SW 1271 (cell line): ENCODE measurements at regions not wholly inside any gene's neighbourhood (a gene's known extent, or its start where the extent isn't known, plus 50 kb on each side); places are given as distances from the start of the nearest gene placed in this dataset.

Source experiments
- DNase-seq, 2 experiments: peaks; one replicate each; lab custom pipeline; 2025; lab: John Stamatoyannopoulos, UW

- no peak for DNase-seq
Observed at GRCh38 chr3:153029350-153029749, 132.7 kb upstream of the RAP2B start.

DNA sequence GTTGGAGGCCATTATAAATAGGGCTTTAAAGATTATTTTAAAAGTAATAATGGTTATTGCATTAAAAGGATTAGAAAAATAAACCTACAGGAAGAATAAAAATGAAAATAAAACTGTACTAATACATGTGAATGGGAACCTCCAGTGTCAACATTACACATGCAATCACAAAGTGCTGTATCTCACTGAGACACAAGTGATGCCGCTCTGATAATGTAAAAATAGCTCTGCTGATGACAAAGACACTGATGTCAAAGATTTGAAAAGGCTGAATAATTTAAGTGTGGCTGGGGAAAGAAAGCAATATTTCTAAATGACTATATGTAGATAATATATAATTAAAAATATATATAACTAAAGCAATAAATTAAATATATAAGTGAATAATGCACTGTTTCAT is 129.1 kb upstream of the RAP2B start:
- no peak for DNase-seq

DNA sequence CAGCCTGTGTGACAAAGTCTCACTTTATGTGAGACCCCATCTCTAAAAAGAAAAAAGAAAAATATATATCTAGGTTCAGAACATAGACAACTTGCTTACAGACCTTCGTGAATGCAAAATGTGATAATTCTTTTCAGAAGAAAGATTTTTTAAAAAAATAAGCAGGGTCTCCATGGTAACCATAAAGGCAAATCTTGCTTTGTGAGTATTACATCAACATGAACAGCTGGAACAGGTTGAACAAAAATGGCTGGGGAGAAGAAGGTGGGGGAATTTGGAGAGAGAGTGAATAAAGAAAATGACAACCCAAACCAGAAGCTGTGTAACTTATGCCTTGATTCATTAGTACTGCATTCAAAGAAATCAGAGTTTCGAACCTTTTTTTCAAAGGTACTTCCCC is 125.2 kb upstream of the RAP2B start:
- DNase-seq = no peak

DNA sequence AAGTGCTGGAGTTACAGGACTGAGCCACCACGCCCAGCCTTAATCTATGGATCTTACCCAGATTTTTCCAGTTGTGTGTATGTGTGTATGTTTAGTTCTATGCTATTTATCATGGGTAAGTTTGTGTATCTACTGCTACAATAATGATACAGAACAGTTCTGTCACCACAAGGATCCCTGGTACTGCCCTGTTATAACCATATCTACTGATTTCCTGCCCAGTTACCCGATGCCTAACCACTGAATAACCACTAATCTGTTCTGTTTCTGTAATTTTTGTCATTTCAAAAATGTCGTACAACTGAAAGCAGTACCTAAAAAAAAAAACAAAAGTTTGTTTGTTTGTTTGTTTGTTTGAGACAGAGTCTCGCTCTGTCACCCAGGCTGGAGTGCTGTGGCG is 123.7 kb upstream of the RAP2B start:
- DNase-seq = no peak

DNA sequence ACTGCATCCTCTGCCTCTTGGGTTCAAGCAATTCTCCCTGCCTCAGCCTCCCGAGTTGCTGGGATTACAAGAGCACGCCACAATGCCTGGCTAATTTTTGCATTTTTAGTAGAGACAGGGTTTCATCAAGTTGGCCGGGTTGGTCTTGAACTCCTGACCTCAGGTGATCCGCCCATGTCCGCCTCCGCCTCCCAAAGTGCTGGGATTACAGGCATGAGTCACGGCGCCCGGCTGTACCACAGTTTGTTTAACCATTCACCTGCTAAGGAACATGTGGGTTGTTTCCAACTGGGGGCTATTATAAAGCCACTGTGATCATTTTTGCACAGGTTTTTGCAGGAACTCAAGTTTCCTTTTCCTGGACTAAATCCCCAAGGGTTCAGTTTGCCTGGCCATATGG is 123.2 kb upstream of the RAP2B start:
- DNase-seq = no peak

GRCh38 chr3:153041181-153041580 is 120.8 kb upstream of the RAP2B start:
- no peak for DNase-seq

- DNase-seq = no peak
Observed at GRCh38 chr3:153042088-153042487, 119.9 kb upstream of the RAP2B start.

- no peak for DNase-seq
Observed at GRCh38 chr3:153043729-153044328, 118.2 kb upstream of the RAP2B start.

- no peak for DNase-seq
Observed at GRCh38 chr3:153045150-153045549, 116.9 kb upstream of the RAP2B start.

- DNase-seq = peak in 1 of 2 experiments; percentile 40
Observed at GRCh38 chr3:153050978-153051377, 111.0 kb upstream of the RAP2B start.

DNA sequence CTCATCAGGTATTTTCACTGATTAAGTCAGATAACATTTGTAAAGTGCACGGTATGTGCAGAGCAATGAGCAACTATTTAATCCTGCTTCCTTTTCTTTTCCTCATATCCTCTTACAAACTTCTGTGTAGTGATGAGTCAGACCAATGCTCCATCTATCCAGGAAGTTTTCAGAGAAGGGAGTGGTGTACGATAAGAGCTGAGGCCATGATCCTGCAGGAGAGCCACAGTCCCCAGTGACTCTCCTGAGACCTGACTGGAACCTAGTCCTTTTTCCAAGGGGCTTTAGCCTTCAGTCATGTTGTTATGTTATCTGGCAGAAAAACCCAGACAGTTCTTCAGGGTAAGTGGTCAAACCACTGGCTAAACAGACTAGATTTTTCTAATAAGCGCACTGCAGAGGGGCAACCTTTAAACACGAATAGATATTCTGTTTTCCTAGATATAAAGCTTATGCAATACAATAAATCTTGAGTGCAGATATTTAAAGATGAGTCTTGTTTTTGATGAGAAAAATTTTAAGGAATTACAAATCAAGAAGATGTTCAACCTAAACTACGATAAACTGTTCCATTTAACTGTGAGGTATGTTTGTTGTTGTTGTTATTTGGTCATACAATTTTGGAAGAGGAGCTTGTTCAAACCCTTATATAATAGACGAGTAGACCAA is 110.5 kb upstream of the RAP2B start:
- DNase-seq = peak; percentile 64 to 84

GRCh38 chr3:153052096-153052460 is 109.9 kb upstream of the RAP2B start:
- DNase-seq = peak in 1 of 2 experiments; percentile 76

- DNase-seq = no peak
Observed at GRCh38 chr3:153055217-153055616, 106.8 kb upstream of the RAP2B start.

DNA sequence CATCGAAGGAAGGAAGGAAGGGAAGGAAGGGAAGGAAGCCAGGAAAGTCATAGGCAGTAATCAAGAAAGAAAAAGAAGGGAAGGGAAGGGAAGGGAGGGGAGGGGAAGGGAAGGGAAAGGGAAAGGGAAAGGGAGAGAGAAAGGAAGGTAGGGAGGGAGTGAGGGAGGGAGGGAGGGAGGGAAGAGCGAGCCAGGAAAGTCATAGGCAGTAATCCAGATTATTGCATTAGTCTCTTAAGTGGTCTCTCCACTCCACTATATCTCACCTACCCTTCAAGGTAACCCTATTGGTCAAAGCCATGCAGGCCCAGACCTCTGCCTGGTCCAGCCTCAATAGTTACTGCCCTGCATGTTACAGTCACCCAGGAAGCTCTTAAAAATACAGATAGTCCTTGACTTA is 106.2 kb upstream of the RAP2B start:
- DNase-seq = no peak

- DNase-seq = peak in 1 of 2 experiments; percentile 40
Observed at GRCh38 chr3:153058031-153058688, 103.9 kb upstream of the RAP2B start.

GRCh38 chr3:153060346-153060745 is 101.7 kb upstream of the RAP2B start:
- no peak for DNase-seq

DNA sequence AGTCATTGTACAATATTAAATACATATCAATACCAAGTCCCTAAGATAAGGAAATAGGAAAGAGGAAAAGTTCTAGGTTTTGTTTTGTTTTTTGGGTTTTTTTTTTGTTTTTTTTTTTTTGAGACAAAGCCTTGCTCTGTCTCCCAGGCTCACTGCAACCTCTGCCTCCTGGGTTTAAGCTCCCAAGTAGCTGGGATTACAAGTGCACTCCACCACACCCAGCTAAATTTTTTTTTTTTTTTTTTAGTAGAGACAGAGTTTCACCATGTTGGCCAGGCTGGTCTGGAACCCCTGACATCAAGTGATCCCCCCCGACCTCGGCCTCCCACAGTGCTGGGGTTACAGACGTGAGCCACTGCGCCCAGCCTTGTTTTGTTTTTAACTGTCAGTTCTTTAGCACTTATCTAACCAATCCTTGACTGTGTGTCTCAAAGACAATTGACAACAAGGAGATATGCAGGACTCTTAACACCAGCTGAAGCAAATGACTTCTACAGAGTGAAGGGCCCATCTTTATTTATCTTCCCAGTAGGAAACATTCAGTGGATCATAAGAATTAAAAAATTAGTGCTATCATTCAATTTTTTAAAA is 100.0 kb upstream of the RAP2B start:
- no peak for DNase-seq

DNA sequence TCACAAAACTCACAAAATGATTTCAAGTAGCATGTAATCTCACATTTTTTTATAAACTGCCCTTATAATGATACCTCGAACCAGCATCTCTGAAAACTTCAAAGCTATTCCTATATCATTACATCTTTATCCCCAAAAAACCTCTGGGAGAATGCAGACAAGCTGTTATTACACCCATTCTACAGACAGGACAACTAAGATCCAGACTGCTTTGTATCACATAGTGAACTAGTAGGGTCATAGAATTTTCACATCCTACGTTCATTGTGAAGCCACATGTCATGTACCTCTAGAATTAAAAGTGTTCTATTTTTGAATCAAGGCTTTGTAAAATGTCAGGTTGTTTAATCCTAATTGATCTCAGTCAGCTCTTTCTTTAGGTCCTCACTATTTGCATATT is 98.7 kb upstream of the RAP2B start:
- DNase-seq = no peak

- DNase-seq = no peak
Observed at GRCh38 chr3:153066983-153067382, 95.0 kb upstream of the RAP2B start.

DNA sequence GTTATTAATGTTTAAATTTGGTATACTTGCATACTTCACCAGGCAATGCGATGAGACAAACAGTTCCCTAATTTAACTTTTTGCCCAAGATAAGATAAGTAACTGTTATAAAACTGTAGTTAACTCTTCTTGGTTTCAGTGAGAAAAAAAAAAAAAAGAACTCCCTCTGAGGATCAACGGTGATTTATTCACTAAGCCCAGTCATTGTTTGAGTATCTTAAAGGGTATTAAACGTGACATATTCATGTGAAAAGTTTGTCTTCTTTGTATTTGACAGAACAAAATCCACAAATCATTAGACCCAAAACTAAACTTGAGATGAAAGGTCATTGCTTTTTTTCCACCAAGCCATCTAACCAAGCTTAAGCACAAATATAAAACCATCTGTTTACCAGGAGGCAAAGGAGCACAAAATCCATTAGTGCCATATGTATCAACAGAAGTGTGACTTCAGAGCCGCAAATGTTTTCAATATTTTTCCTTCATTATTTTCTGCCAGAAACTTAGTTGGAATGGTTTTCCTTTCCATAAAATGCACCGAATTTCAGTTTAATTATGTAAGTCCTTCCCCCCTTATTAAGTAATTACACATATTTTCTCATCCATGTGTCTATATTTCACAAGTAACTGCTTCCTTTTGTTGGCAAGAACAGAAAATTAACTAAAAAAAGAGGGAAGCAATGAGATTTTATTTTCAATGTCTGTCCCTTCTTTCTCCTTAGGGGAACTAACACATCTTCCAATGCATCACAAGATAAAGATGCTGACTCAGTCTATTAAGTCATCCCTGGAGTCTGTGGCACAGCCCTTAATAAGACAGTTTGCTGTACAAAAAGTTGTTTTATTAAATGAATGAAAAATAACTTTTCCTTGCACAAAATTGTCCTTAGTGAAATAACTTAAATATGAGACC is 92.2 kb upstream of the RAP2B start:
- no peak for DNase-seq

DNA sequence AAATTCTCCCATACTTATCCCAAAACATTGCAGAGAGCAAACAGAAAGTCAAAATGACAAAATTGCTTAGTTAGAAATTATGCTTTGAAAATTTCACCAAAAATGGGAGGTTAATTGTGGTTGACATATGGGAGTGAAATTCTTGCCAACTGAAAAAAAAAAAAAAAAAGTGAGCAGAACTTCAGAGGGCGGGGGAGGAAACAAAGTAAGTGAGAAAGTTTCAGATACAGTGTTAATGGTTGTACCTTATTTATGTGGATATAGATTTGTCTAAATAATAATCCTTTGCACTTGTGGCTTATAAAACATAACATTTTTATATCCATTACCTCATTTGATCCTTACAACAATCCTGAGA is 91.5 kb upstream of the RAP2B start:
- no peak for DNase-seq

GRCh38 chr3:153072382-153072781 is 89.6 kb upstream of the RAP2B start:
- DNase-seq = no peak
